Fibroblast of pulmonary artery (primary cell): ENCODE measurements at regions not wholly inside any gene's neighbourhood (a gene's known extent, or its start where the extent isn't known, plus 50 kb on each side); places are given as distances from the start of the nearest gene placed in this dataset.

Experiments used
- DNase-seq: peaks from one replicate; pipeline ENCODE4 v3.0.0-alpha.2; 2010; ENCODE audit warnings: low read depth
- H3K4me3 ChIP-seq: replicated peaks from 2 replicates; pipeline ENCODE4 v1.5.1; 2011; ENCODE audit warnings: low read depth, mild to moderate bottlenecking, control low read depth, low read length, moderate library complexity
- TF ChIP-seq, protein P1 (sequence below): IDR thresholded peaks from 2 replicates; pipeline ENCODE4 v1.5.1; 2011; ENCODE audit warnings: mild to moderate bottlenecking, control low read depth, low read length, inconsistent platforms; ENCODE audit errors: missing control alignments

DNA sequence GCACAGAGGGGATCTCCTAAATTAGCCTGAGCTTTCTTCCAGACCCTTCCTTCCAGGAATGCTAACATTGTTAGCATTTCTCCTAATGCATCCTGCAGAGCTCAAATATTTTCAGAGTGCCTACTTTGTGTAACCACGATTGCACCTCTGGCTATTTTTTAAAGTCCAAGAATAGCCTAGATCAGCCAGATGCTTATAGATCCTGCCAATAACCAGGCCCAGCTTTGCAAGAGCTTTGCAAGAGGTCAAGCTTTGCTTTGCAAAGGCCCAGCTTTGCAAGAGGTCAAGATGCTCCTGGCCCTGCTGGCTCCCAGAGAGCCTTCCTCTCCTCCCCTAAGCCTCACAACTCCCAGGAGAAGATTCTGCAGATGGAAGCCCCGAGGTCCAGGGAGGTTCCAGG, 491.9 kb downstream of the MN1 start:
- DNase-seq, result no peak
- no peak overlapping the region for H3K4me3 ChIP-seq
- TF ChIP-seq, protein P1, sequence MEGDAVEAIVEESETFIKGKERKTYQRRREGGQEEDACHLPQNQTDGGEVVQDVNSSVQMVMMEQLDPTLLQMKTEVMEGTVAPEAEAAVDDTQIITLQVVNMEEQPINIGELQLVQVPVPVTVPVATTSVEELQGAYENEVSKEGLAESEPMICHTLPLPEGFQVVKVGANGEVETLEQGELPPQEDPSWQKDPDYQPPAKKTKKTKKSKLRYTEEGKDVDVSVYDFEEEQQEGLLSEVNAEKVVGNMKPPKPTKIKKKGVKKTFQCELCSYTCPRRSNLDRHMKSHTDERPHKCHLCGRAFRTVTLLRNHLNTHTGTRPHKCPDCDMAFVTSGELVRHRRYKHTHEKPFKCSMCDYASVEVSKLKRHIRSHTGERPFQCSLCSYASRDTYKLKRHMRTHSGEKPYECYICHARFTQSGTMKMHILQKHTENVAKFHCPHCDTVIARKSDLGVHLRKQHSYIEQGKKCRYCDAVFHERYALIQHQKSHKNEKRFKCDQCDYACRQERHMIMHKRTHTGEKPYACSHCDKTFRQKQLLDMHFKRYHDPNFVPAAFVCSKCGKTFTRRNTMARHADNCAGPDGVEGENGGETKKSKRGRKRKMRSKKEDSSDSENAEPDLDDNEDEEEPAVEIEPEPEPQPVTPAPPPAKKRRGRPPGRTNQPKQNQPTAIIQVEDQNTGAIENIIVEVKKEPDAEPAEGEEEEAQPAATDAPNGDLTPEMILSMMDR, result no peak

DNA sequence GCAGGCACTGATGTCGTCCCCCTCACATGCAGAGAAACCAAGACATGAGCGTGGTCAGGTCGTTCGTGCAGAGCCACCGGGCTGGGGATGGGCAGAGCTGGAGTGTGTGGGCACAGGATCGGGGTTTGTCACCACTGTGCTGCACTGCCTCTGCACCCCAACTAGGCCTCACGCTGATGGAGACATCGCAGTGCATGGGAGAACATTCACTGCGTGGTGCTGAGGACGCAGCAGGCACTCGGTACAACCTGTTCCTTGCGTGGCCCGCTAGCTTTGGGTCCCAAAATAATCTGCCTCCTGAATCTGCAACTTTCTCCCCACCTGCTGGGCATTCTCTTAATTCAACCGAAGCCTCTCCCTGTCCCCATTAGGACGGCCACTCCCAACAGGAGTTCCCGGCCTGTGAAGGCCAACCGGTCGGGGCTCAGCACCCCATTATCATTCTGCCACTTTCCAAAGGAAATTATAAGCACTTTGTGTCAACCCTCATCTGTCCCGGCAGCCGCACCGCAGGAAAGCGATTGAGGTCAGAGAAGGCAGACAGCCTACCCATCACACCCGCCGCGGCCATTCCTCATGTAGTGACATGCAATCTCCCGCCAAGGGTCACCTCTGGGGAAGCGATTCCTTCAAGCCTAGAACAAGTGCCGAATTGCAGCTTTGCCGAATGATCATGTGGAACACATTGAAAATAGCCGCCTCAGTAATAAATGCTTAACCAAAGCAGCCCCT, 490.4 kb downstream of the MN1 start:
- DNase-seq, result no peak
- no peak overlapping the region for H3K4me3 ChIP-seq
- TF ChIP-seq, protein P1, result no peak

DNA sequence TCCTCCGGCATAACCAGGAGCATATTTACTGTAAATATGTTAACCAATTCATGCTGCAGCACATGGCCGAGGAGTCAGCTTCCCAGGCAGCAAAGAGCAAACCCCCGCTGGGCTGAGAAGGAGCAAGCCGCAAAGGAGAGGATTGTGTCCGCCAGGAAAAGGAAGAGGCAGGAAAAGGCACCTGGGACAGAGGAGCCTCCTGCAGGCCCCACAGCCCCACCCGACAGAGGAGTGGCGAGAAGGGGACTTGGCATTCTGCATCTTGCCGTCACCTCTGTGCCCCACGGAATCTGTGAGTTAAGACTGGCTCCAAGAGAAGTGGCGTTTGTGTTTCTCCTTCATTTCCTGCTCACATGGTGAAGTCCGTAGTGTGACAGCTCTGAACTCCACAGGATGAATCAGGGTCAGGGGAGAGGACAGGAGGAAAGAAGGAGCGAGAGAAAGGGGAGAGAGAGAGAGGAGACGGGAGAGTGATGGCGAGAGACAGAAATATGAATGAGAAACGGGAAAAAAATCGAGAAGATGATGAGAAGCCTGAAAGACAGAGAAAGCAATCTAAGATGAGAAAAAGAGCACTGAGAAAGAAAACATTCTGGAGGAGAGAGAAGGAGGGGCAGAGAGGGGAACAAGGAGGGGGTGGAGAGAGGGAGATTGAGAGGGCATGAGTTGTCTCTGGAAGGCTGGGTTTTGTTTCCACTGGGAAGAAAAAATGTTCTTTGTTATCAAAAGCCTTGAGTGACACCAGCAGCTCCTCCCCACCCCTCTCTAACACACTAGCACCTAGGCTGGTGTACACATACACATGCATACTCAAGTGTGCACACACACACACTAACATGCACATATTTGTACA, 489.6 kb downstream of the MN1 start:
- no peak overlapping the region for H3K4me3 ChIP-seq
- no peak for DNase-seq
- TF ChIP-seq, protein P1, result no peak

DNA sequence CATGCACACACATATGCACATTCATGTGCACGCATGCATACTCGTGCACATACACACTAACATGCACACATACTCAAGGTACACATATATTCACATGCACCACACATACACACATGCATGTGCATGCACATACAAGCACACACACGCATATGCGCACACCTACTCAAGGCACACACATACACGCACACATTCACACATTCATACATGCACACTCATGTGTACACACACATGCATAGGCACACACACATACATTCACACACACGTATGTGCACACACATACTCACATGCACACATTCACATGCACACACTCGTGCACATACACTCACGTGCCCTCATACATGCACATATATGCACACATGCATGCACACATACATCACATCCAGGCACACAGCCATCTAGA, 489.0 kb downstream of the MN1 start:
- TF ChIP-seq, protein P1, result no peak
- no peak for DNase-seq
- H3K4me3 ChIP-seq, result no peak overlapping the region

DNA sequence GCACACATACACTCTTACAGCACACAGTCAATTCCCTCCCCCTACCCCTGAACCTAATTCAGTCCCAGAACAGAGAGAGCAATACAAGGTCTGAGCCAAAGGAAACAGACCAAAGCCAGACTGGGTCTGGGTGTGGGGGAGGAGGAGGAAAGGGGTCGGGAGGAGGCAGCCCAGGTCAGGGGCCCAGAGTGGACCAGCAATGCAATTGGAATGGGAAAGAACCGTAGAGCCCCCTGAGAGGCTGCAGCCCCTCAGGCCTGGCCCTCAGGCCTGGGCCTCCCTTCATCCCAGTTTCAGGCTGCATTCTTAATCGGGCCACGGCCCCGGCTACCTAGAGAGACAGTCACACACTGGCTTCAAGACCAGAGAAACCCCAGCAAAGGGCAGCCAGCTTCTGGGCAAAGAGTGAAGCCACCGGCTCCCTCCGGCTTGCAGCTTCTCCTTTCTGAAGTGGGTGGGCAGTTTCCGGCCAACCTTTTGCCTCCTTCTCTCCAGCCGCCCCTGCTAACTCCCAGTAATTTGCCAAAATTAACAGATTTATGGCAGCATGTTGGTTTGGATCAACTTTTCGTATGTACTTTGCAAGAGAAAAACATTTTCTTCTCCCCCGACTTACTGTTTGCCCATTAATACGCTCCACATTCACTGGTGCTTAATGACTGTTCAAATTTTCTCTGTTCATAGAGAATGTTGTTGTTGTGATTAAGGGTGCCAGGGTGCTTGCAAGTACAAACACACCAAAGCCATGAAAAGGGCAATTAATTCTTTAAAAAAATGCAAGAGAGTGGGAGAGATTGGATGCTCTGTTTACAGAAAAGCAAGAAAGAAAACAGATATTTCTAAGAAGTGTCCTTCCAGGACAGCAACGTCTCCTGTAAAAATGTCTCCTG, 488.3 kb downstream of the MN1 start:
- no peak for DNase-seq
- H3K4me3 ChIP-seq, result no peak overlapping the region
- TF ChIP-seq, protein P1, result no peak

DNA sequence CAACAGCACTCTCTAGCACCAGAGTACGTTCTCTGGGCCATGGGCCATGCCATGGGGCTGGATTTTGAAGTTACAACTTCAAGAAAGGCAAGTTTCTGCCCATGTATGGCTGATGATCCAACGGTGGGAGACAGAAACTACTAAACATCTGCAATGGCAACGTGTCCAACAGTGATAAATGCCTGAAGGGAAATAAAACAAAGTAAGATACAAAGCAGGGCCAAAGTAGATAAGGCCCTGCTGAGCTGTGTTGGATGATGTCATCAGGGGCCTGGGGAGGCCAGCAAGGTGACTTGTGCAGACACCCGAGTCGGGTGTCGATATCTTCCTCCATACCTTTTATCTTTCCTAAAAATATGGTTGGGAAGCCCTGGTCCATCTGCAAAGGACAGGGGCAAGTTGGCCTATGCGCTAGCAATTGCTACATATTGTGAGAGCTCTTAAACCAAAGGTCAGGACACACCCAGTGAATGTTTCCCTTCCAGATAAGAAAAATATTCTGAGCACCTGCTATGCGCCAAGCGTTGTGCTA, 487.2 kb downstream of the MN1 start:
- TF ChIP-seq, protein P1, result no peak
- DNase-seq, result no peak
- H3K4me3 ChIP-seq, result no peak overlapping the region
